ENCODE measurements at regions not wholly inside any gene's neighbourhood (a gene's known extent, or its start where the extent isn't known, plus 50 kb on each side); places are given as distances from the start of the nearest gene placed in this dataset.
"Not testable (repeated sequence)": the region's sequence is repeated elsewhere in the genome, so short reads cannot be mapped to it uniquely, and the experiment has no call there.

- no peak for TF ChIP-seq EZH2phosphoT487 (IDR thresholded peaks at IDR 0.05; ENCODE audit: borderline replicate concordance, low read length)
- TF ChIP-seq CTCF (IDR thresholded peaks at IDR 0.05; ENCODE audit: low read depth, low read length, poor library complexity, severe bottlenecking): no peak
- Histone ChIP-seq H3K4me2 (ENCODE audit: low read length) (no peak overlapping the region), H3K27me3 (ENCODE audit: control insufficient read depth, low read length) (no peaks in the 10 kb centered on the region), H3K9me3 (ENCODE audit: control insufficient read depth, insufficient read depth, low read length) (no peaks in the 10 kb centered on the region), H3K9me2 (replicated peaks; ENCODE audit: control insufficient read depth, low read length) (no peaks in the 10 kb centered on the region), H3K27ac (ENCODE audit: low read depth, low read length) (no peak overlapping the region), H4K20me1 (ENCODE audit: control insufficient read depth, insufficient read depth, low read depth, low read length) (no peaks in the 10 kb centered on the region), H3F3A (ENCODE audit: control insufficient read depth, insufficient read depth) (no peaks in the 10 kb centered on the region), H3K36me3 (ENCODE audit: control insufficient read depth, low read length) (no peaks in the 10 kb centered on the region), H3K4me1 (ENCODE audit: control insufficient read depth, low read length) (no peaks in the 10 kb centered on the region), H3K4me3 (ENCODE audit: low read length) (no peak overlapping the region), H3K79me2 (ENCODE audit: control insufficient read depth, low read length) (no peaks in the 10 kb centered on the region)
These were observed 297.6 kb upstream of the INTU start for GRCh38 chr4:127335073-127335620.

- Histone ChIP-seq H3K4me3 (ENCODE audit: low read length) (no peak overlapping the region), H3F3A (ENCODE audit: control insufficient read depth, insufficient read depth) (no peaks in the 10 kb centered on the region), H3K4me2 (ENCODE audit: low read length) (no peak overlapping the region), H3K36me3 (ENCODE audit: control insufficient read depth, low read length) (no peaks in the 10 kb centered on the region), H3K27ac (ENCODE audit: low read depth, low read length) (no peak overlapping the region), H3K9me2 (replicated peaks; ENCODE audit: control insufficient read depth, low read length) (no peaks in the 10 kb centered on the region), H3K27me3 (ENCODE audit: control insufficient read depth, low read length) (no peaks in the 10 kb centered on the region), H4K20me1 (ENCODE audit: control insufficient read depth, insufficient read depth, low read depth, low read length) (no peaks in the 10 kb centered on the region), H3K9me3 (ENCODE audit: control insufficient read depth, insufficient read depth, low read length) (no peaks in the 10 kb centered on the region), H3K4me1 (ENCODE audit: control insufficient read depth, low read length) (no peaks in the 10 kb centered on the region), H3K79me2 (ENCODE audit: control insufficient read depth, low read length) (no peaks in the 10 kb centered on the region)
- TF ChIP-seq EZH2phosphoT487 (IDR thresholded peaks at IDR 0.05; ENCODE audit: borderline replicate concordance, low read length): no peak
- TF ChIP-seq CTCF (IDR thresholded peaks at IDR 0.05; ENCODE audit: low read depth, low read length, poor library complexity, severe bottlenecking): no peak
These were observed 297.0 kb upstream of the INTU start for GRCh38 chr4:127335732-127336131.

GRCh38 chr4:127343123-127343522 is 289.6 kb upstream of the INTU start:
- not testable (repeated sequence) for H3K4me2 ChIP-seq (ENCODE audit: low read length); H3K27ac ChIP-seq (ENCODE audit: low read depth, low read length); H3F3A ChIP-seq (ENCODE audit: control insufficient read depth, insufficient read depth); H3K9me3 ChIP-seq (ENCODE audit: control insufficient read depth, insufficient read depth, low read length); H3K4me3 ChIP-seq (ENCODE audit: low read length); H3K4me1 ChIP-seq (ENCODE audit: control insufficient read depth, low read length); H4K20me1 ChIP-seq (ENCODE audit: control insufficient read depth, insufficient read depth, low read depth, low read length); H3K9me2 ChIP-seq (replicated peaks; ENCODE audit: control insufficient read depth, low read length); H3K27me3 ChIP-seq (ENCODE audit: control insufficient read depth, low read length); H3K79me2 ChIP-seq (ENCODE audit: control insufficient read depth, low read length); H3K36me3 ChIP-seq (ENCODE audit: control insufficient read depth, low read length)

GRCh38 chr4:127344071-127344470 is 288.7 kb upstream of the INTU start:
- Histone ChIP-seq H3F3A (ENCODE audit: control insufficient read depth, insufficient read depth) (no peaks in the 10 kb centered on the region), H4K20me1 (ENCODE audit: control insufficient read depth, insufficient read depth, low read depth, low read length) (no peaks in the 10 kb centered on the region), H3K9me2 (replicated peaks; ENCODE audit: control insufficient read depth, low read length) (no peaks in the 10 kb centered on the region), H3K36me3 (ENCODE audit: control insufficient read depth, low read length) (no peaks in the 10 kb centered on the region), H3K9me3 (ENCODE audit: control insufficient read depth, insufficient read depth, low read length) (no peaks in the 10 kb centered on the region), H3K4me3 (ENCODE audit: low read length) (no peak overlapping the region), H3K4me2 (ENCODE audit: low read length) (no peak overlapping the region), H3K27ac (ENCODE audit: low read depth, low read length) (no peak overlapping the region), H3K79me2 (ENCODE audit: control insufficient read depth, low read length) (no peaks in the 10 kb centered on the region), H3K4me1 (ENCODE audit: control insufficient read depth, low read length) (no peaks in the 10 kb centered on the region), H3K27me3 (ENCODE audit: control insufficient read depth, low read length) (no peaks in the 10 kb centered on the region)
- TF ChIP-seq CTCF (IDR thresholded peaks at IDR 0.05; ENCODE audit: low read depth, low read length, poor library complexity, severe bottlenecking) (no peak), EZH2phosphoT487 (IDR thresholded peaks at IDR 0.05; ENCODE audit: borderline replicate concordance, low read length) (no peak)
